IPS-18a (cell line): ENCODE measurements at regions not wholly inside any gene's neighbourhood (a gene's known extent, or its start where the extent isn't known, plus 50 kb on each side); places are given as distances from the start of the nearest gene placed in this dataset.

Experiments used
- H3K27ac ChIP-seq: one replicate; pipeline ENCODE4 v1.5.1; 2013; ENCODE audit warnings: low read length
- H3K27me3 ChIP-seq: one replicate; pipeline ENCODE4 v1.6.1; 2013; ENCODE audit warnings: mild to moderate bottlenecking, low read length; ENCODE audit not compliant: control insufficient read depth, insufficient read depth
- H3K36me3 ChIP-seq: one replicate; pipeline ENCODE4 v1.6.1; 2013; ENCODE audit warnings: low read depth, low read length; ENCODE audit not compliant: control insufficient read depth
- H3K4me1 ChIP-seq: one replicate; pipeline ENCODE4 v1.6.1; 2013; ENCODE audit warnings: low read depth, low read length; ENCODE audit not compliant: control insufficient read depth
- H3K4me3 ChIP-seq: one replicate; pipeline ENCODE4 v1.5.1; 2013; ENCODE audit warnings: low read length
- H3K9ac ChIP-seq: one replicate; pipeline ENCODE4 v1.6.1; 2013; ENCODE audit warnings: mild to moderate bottlenecking, low read length, moderate library complexity
- H3K9me3 ChIP-seq: one replicate; pipeline ENCODE4 v1.6.1; 2013; ENCODE audit warnings: low read depth, low read length; ENCODE audit not compliant: control insufficient read depth

GRCh38 chr16:79270011-79270410 lies 330.5 kb downstream of the MAF start:
- H3K27me3 ChIP-seq = no peaks in the 10 kb centered on the region
- no peaks in the 10 kb centered on the region for H3K36me3 ChIP-seq
- no peak overlapping the region for H3K4me3 ChIP-seq
- no peaks in the 10 kb centered on the region for H3K9me3 ChIP-seq
- H3K9ac ChIP-seq = no peak overlapping the region
- no peak overlapping the region for H3K27ac ChIP-seq
- H3K4me1 ChIP-seq = peaks cover 7% of the 10 kb centered on the region

DNA sequence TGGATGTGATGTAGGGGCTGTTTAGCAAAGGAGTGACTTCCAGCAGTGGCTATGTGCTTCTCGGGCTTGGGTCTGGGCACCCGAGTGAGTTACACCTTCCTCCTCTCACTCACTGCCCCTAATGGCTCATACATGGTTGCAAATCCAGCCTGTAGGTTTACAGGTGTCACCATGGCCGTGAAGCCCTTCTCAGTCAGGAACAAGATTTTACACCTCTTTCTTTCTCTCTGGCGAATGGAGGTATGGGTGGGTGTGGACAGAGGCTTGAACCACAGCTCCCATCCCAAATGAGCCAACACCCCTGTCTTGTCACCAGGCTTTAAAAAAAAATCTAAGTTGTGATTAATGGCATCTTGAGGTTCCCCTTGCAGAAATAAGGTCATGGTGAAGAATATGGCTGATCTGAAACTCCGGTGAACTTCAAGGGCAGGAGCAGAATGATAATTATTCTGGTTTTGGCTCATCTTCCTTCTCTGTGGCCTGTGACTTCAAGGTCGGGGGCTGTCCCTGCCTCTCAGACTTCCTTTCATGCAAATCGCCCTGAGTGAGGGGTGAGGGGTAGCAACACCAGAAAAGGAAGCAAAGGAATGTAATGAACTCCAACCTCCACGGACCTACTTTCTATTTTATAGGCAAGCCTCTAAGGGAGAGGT lies 331.2 kb downstream of the MAF start:
- no peaks in the 10 kb centered on the region for H3K9me3 ChIP-seq
- H3K36me3 ChIP-seq = no peaks in the 10 kb centered on the region
- H3K27me3 ChIP-seq = no peaks in the 10 kb centered on the region
- no peak overlapping the region for H3K9ac ChIP-seq
- H3K4me3 ChIP-seq = no peak overlapping the region
- H3K4me1 ChIP-seq = peaks cover 7% of the 10 kb centered on the region
- H3K27ac ChIP-seq = no peak overlapping the region

GRCh38 chr16:79267781-79268180 lies 332.8 kb downstream of the MAF start:
- H3K27me3 ChIP-seq = no peaks in the 10 kb centered on the region
- H3K4me3 ChIP-seq = no peak overlapping the region
- H3K36me3 ChIP-seq = no peaks in the 10 kb centered on the region
- no peaks in the 10 kb centered on the region for H3K9me3 ChIP-seq
- no peak overlapping the region for H3K27ac ChIP-seq
- H3K4me1 ChIP-seq = peaks cover 7% of the 10 kb centered on the region
- H3K9ac ChIP-seq = no peak overlapping the region

DNA sequence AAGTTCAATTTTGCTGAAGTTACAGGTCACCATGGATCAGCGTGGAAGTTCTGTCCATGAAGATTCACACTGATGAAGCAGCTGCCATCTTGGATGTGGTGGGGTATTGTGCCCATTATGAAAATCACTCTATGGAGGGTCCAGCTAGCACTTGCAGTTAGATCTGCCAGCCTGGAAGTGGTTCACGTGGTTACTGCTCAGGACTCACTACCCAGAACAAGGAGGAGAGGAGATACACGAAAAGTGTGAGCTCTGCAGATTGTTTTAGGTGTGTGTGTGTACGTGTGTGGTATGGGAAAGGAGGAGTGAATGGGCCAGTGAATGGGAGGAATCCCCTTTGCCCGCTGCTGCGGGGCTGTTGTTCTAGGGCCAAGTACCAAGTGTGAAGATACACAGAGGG lies 333.4 kb downstream of the MAF start:
- Histone ChIP-seq H3K27me3 (no peaks in the 10 kb centered on the region), H3K4me1 (peaks cover 7% of the 10 kb centered on the region)

DNA sequence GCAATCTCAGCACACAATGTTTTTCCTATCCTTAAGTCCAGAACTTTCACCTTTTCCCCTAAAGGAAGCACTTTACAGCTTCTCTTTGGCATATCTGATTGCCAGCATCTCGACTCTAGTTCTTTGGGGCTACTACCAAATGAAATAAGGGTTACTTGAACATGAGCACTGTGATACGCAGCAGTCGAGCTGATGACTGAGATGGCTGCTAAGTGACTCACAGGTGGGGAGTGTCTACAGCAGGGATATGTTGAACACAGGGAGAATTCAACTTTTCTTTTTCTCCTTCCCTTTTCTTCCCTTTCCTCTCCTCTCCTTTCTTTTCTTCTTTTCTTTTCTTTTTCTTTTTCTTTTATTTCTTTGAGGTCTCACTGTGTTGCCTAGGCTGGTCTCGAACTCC lies 334.8 kb downstream of the MAF start:
- Histone ChIP-seq H3K36me3 (no peaks in the 10 kb centered on the region), H3K27ac (no peak overlapping the region), H3K4me1 (peaks cover 10% of the 10 kb centered on the region), H3K27me3 (no peaks in the 10 kb centered on the region), H3K9ac (no peak overlapping the region), H3K9me3 (no peaks in the 10 kb centered on the region), H3K4me3 (no peak overlapping the region)

More for the DNA sequence above, 333.4 kb downstream of the MAF start:
- Histone ChIP-seq H3K9me3 (no peaks in the 10 kb centered on the region), H3K9ac (no peak overlapping the region), H3K36me3 (no peaks in the 10 kb centered on the region), H3K27ac (no peak overlapping the region), H3K4me3 (no peak overlapping the region)

GRCh38 chr16:79265196-79265595 lies 335.3 kb downstream of the MAF start:
- H3K36me3 ChIP-seq = no peaks in the 10 kb centered on the region
- H3K9me3 ChIP-seq = no peaks in the 10 kb centered on the region
- H3K27me3 ChIP-seq = no peaks in the 10 kb centered on the region

GRCh38 chr16:79264237-79265109 lies 336.1 kb downstream of the MAF start:
- Histone ChIP-seq H3K27ac (no peak overlapping the region), H3K27me3 (no peaks in the 10 kb centered on the region), H3K9me3 (no peaks in the 10 kb centered on the region), H3K9ac (no peak overlapping the region), H3K4me3 (no peak overlapping the region), H3K4me1 (peaks cover 6% of the 10 kb centered on the region), H3K36me3 (no peaks in the 10 kb centered on the region)

More at GRCh38 chr16:79265196-79265595, 335.3 kb downstream of the MAF start:
- Histone ChIP-seq H3K9ac (no peak overlapping the region), H3K27ac (no peak overlapping the region), H3K4me1 (peaks cover 10% of the 10 kb centered on the region), H3K4me3 (no peak overlapping the region)

DNA sequence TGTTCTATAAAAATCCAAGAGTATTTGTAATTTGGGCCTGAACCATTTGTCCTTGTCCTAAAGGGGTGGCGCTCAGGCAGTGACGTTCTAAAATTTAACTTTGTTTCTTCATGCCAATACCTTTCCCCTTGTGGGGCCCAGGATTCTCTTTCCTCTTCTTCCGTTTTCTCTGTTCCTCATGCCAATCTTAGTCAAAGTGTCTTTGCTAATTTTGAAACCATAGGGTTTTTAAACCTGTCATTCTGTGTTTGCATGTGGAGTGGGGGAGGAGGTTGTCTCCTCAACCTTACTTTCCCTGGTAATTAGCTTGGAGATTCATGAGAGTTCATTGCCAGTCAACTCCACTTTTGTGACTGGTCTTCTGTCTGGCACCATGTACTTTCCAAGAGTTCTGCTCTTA lies 337.1 kb downstream of the MAF start:
- Histone ChIP-seq H3K9me3 (no peaks in the 10 kb centered on the region), H3K9ac (no peak overlapping the region), H3K27me3 (no peaks in the 10 kb centered on the region), H3K27ac (no peak overlapping the region), H3K36me3 (no peaks in the 10 kb centered on the region), H3K4me1 (peaks cover 3% of the 10 kb centered on the region), H3K4me3 (no peak overlapping the region)
